Gastrocnemius medialis (tissue), 4 donors: ENCODE measurements at regions not wholly inside any gene's neighbourhood (a gene's known extent, or its start where the extent isn't known, plus 50 kb on each side); places are given as distances from the start of the nearest gene placed in this dataset.

Source experiments
- CTCF ChIP-seq, 5 experiments: fragments of 450-650 bp in 3 of 5; fragments of 200-600 bp in 2 of 5; sonication (generic) in 2 of 5; IDR thresholded peaks in 4 of 5; conservative IDR thresholded peaks in 1 of 5; 1 replicate in 4 of 5; 2 replicates in 1 of 5; pipeline ENCODE4 v1.5.1; 2016 to 2019; ENCODE audit warnings: antibody characterized with exemption in 5 of 5, mild to moderate bottlenecking in 3 of 5, moderate library complexity in 3 of 5
- POLR2A ChIP-seq, 2 donors: fragments of 450-650 bp; IDR thresholded peaks; one replicate each; pipeline ENCODE4 v1.6.1; 2017; ENCODE audit warnings: antibody characterized with exemption in 2 of 2, mild to moderate bottlenecking in 2 of 2, moderate library complexity in 2 of 2

- TF ChIP-seq POLR2A (IDR thresholded peaks at IDR 0.05), result no peak
- no peak for TF ChIP-seq CTCF (IDR thresholded peaks at IDR 0.05 in 4 of 5, conservative IDR thresholded peaks at IDR 0.05 in 1 of 5)
Observed at GRCh38 chr13:40484101-40484800, 182.2 kb downstream of the FOXO1 start.
